Stimulated activated naive CD8-positive, alpha-beta T cell treated with anti-CD3 and anti-CD28 coated beads, Interleukin-15, amount 100 ng/mL, for 72 hours (primary cell): ENCODE measurements at regions not wholly inside any gene's neighbourhood (a gene's known extent, or its start where the extent isn't known, plus 50 kb on each side); places are given as distances from the start of the nearest gene placed in this dataset.
A peak's percentile ranks its signal among the peaks of the same experiment; 100 is the strongest.
"Not testable (repeated sequence)": the region's sequence is repeated elsewhere in the genome, so short reads cannot be mapped to it uniquely, and the experiment has no call there.

Source experiments
- ATAC-seq: fragments of 150-1000 bp; cut with Tn5 transposase; 2 replicates; pipeline ENCODE4 v1.10.0; 2021; ENCODE audit warnings: mild to moderate bottlenecking, moderate library complexity
- DNase-seq, 2 donors: peaks; one replicate each; pipeline ENCODE4 v3.0.0; 2021 to 2022
- H3K27ac Mint-ChIP-seq, 2 donors: one replicate each; pipeline ENCODE4 v1.8.0; 2022; ENCODE audit warnings: mild to moderate bottlenecking in 2 of 2, mixed read lengths in 2 of 2, moderate library complexity in 2 of 2
- H3K27me3 Mint-ChIP-seq: one replicate; pipeline ENCODE4 v1.8.0; 2022; ENCODE audit warnings: mixed read lengths
- H3K4me1 Mint-ChIP-seq: one replicate; pipeline ENCODE4 v1.8.0; 2022; ENCODE audit warnings: mild to moderate bottlenecking, mixed read lengths
- H3K4me3 Mint-ChIP-seq, 2 donors: one replicate each; pipeline ENCODE4 v1.8.0; 2022; ENCODE audit warnings: mild to moderate bottlenecking in 2 of 2, mixed read lengths in 2 of 2, moderate library complexity in 1 of 2
- H3K9me3 Mint-ChIP-seq, 2 donors: one replicate each; pipeline ENCODE4 v1.8.0; 2022; ENCODE audit warnings: mixed read lengths in 2 of 2

- peak; percentile 16 to 24 for DNase-seq
- H3K27ac Mint-ChIP-seq, result peak overlapping the region; percentile 27 to 71
- no peaks in the 10 kb centered on the region for H3K9me3 Mint-ChIP-seq
- peaks cover 12% of the 10 kb centered on the region for H3K4me1 Mint-ChIP-seq
- peak overlapping the region; percentile 60 to 75 for H3K4me3 Mint-ChIP-seq
- ATAC-seq, result peak; percentile 71
- H3K27me3 Mint-ChIP-seq, result no peaks in the 10 kb centered on the region
These were observed 215.9 kb downstream of the RAB11FIP2 start for GRCh38 chr10:117830787-117831212.

GRCh38 chr10:117838500-117839498, 207.9 kb downstream of the RAB11FIP2 start:
- peak overlapping the region in 1 of 2 donors; percentile 52 for H3K4me3 Mint-ChIP-seq
- not testable (repeated sequence) for H3K27ac Mint-ChIP-seq, H3K9me3 Mint-ChIP-seq, ATAC-seq, DNase-seq, H3K4me1 Mint-ChIP-seq
- H3K27me3 Mint-ChIP-seq, result peaks cover 32% of the 10 kb centered on the region

- H3K27me3 Mint-ChIP-seq, result peaks cover 16% of the 10 kb centered on the region
- not testable (repeated sequence) for H3K4me1 Mint-ChIP-seq, H3K27ac Mint-ChIP-seq, H3K9me3 Mint-ChIP-seq, H3K4me3 Mint-ChIP-seq, DNase-seq, ATAC-seq
These were observed 190.3 kb downstream of the RAB11FIP2 start for GRCh38 chr10:117856426-117856825.

- no peak for ATAC-seq
- Mint-ChIP-seq H3K4me1 (no peaks in the 10 kb centered on the region), H3K4me3 (no peak overlapping the region), H3K27ac (no peak overlapping the region), H3K9me3 (no peaks in the 10 kb centered on the region), H3K27me3 (peaks cover 22% of the 10 kb centered on the region)
- no peak for DNase-seq
These were observed 186.6 kb downstream of the RAB11FIP2 start for GRCh38 chr10:117860135-117860534.

GRCh38 chr10:117860823-117861222, 185.9 kb downstream of the RAB11FIP2 start:
- Mint-ChIP-seq H3K4me1 (no peaks in the 10 kb centered on the region), H3K27me3 (peaks cover 29% of the 10 kb centered on the region), H3K4me3 (no peak overlapping the region), H3K9me3 (no peaks in the 10 kb centered on the region), H3K27ac (no peak overlapping the region)
- no peak for ATAC-seq
- DNase-seq, result no peak

GRCh38 chr10:117861329-117861728, 185.4 kb downstream of the RAB11FIP2 start:
- Mint-ChIP-seq H3K9me3 (no peaks in the 10 kb centered on the region), H3K27ac (no peak overlapping the region), H3K4me3 (no peak overlapping the region), H3K4me1 (no peaks in the 10 kb centered on the region), H3K27me3 (peaks cover 33% of the 10 kb centered on the region)
- ATAC-seq (no peak), DNase-seq (no peak)

- Mint-ChIP-seq H3K4me1 (no peaks in the 10 kb centered on the region), H3K27me3 (peaks cover 25% of the 10 kb centered on the region), H3K9me3 (no peaks in the 10 kb centered on the region), H3K4me3 (no peak overlapping the region), H3K27ac (no peak overlapping the region)
- ATAC-seq (no peak), DNase-seq (no peak)
These were observed 183.0 kb downstream of the RAB11FIP2 start for GRCh38 chr10:117863771-117864170.

GRCh38 chr10:117865945-117866344, 180.8 kb downstream of the RAB11FIP2 start:
- H3K27me3 Mint-ChIP-seq, result peaks cover 35% of the 10 kb centered on the region
- H3K4me3 Mint-ChIP-seq, result no peak overlapping the region
- ATAC-seq (no peak), DNase-seq (no peak)
- H3K27ac Mint-ChIP-seq, result no peak overlapping the region
- H3K4me1 Mint-ChIP-seq, result no peaks in the 10 kb centered on the region
- no peaks in the 10 kb centered on the region for H3K9me3 Mint-ChIP-seq

- ATAC-seq (no peak), DNase-seq (no peak)
- Mint-ChIP-seq H3K9me3 (no peaks in the 10 kb centered on the region), H3K4me3 (no peak overlapping the region), H3K27ac (no peak overlapping the region), H3K4me1 (no peaks in the 10 kb centered on the region), H3K27me3 (peaks cover 43% of the 10 kb centered on the region)
These were observed 178.6 kb downstream of the RAB11FIP2 start for GRCh38 chr10:117868151-117868550.

GRCh38 chr10:117875793-117876192, 170.9 kb downstream of the RAB11FIP2 start:
- no peaks in the 10 kb centered on the region for H3K9me3 Mint-ChIP-seq
- no peaks in the 10 kb centered on the region for H3K4me1 Mint-ChIP-seq
- no peak overlapping the region for H3K27ac Mint-ChIP-seq
- H3K27me3 Mint-ChIP-seq, result peaks cover 13% of the 10 kb centered on the region
- DNase-seq, result no peak
- no peak overlapping the region for H3K4me3 Mint-ChIP-seq
- ATAC-seq, result no peak

- no peak for DNase-seq
- Mint-ChIP-seq H3K4me3 (no peak overlapping the region), H3K9me3 (no peaks in the 10 kb centered on the region), H3K27ac (no peak overlapping the region), H3K4me1 (no peaks in the 10 kb centered on the region), H3K27me3 (peaks cover 14% of the 10 kb centered on the region)
- ATAC-seq, result no peak
These were observed 170.5 kb downstream of the RAB11FIP2 start for GRCh38 chr10:117876210-117876609.

- ATAC-seq (no peak), DNase-seq (no peak)
- Mint-ChIP-seq H3K27me3 (peaks cover 12% of the 10 kb centered on the region), H3K4me1 (no peaks in the 10 kb centered on the region), H3K9me3 (no peaks in the 10 kb centered on the region), H3K4me3 (no peak overlapping the region), H3K27ac (no peak overlapping the region)
These were observed 168.1 kb downstream of the RAB11FIP2 start for GRCh38 chr10:117878626-117879025.

- H3K27ac Mint-ChIP-seq, result no peak overlapping the region
- H3K9me3 Mint-ChIP-seq, result no peaks in the 10 kb centered on the region
- H3K27me3 Mint-ChIP-seq, result peaks cover 43% of the 10 kb centered on the region
- DNase-seq (no peak), ATAC-seq (no peak)
- no peak overlapping the region for H3K4me3 Mint-ChIP-seq
- H3K4me1 Mint-ChIP-seq, result no peaks in the 10 kb centered on the region
These were observed 162.6 kb downstream of the RAB11FIP2 start for GRCh38 chr10:117884093-117884492.

GRCh38 chr10:117884592-117884991, 162.1 kb downstream of the RAB11FIP2 start:
- Mint-ChIP-seq H3K9me3 (no peaks in the 10 kb centered on the region), H3K4me3 (no peak overlapping the region), H3K27ac (no peak overlapping the region), H3K4me1 (no peaks in the 10 kb centered on the region), H3K27me3 (peaks cover 48% of the 10 kb centered on the region)
- ATAC-seq (no peak), DNase-seq (no peak)

GRCh38 chr10:117885206-117885829, 161.4 kb downstream of the RAB11FIP2 start:
- ATAC-seq, result no peak
- no peaks in the 10 kb centered on the region for H3K9me3 Mint-ChIP-seq

GRCh38 chr10:117886766-117887165, 160.0 kb downstream of the RAB11FIP2 start:
- no peak for ATAC-seq
- Mint-ChIP-seq H3K27ac (no peak overlapping the region), H3K27me3 (peaks cover 44% of the 10 kb centered on the region), H3K4me1 (no peaks in the 10 kb centered on the region), H3K4me3 (no peak overlapping the region), H3K9me3 (no peaks in the 10 kb centered on the region)
- DNase-seq, result no peak

More at GRCh38 chr10:117885206-117885829, 161.4 kb downstream of the RAB11FIP2 start:
- Mint-ChIP-seq H3K4me3 (no peak overlapping the region), H3K4me1 (no peaks in the 10 kb centered on the region), H3K27me3 (peaks cover 55% of the 10 kb centered on the region), H3K27ac (no peak overlapping the region)
- DNase-seq, result no peak
